Lower lobe of right lung (tissue), 2 donors: ENCODE measurements at regions not wholly inside any gene's neighbourhood (a gene's known extent, or its start where the extent isn't known, plus 50 kb on each side); places are given as distances from the start of the nearest gene placed in this dataset.
"Not testable (repeated sequence)": the region's sequence is repeated elsewhere in the genome, so short reads cannot be mapped to it uniquely, and the experiment has no call there.

Experiments used
- ATAC-seq, 2 donors: fragments of 200-7000 bp; cut with Tn5 transposase; one replicate each; pipeline ENCODE4 v1.9.1; 2020 to 2022; ENCODE audit warnings: mild to moderate bottlenecking in 2 of 2, moderate library complexity in 2 of 2
- DNase-seq: peaks from one replicate; pipeline ENCODE4 v3.0.0-alpha.2; 2020
- H3K27ac ChIP-seq: fragments of 200-600 bp; one replicate; pipeline ENCODE4 v1.8.0; 2022
- H3K27me3 ChIP-seq: fragments of 200-600 bp; one replicate; pipeline ENCODE4 v1.8.0; 2022; ENCODE audit warnings: low read depth
- H3K36me3 ChIP-seq: fragments of 200-600 bp; one replicate; pipeline ENCODE4 v1.8.0; 2022; ENCODE audit warnings: mild to moderate bottlenecking
- H3K4me1 ChIP-seq: fragments of 200-600 bp; one replicate; pipeline ENCODE4 v1.8.0; 2022
- H3K4me3 ChIP-seq: fragments of 200-600 bp; one replicate; pipeline ENCODE4 v1.8.0; 2022; ENCODE audit warnings: mild to moderate bottlenecking
- H3K9me3 ChIP-seq: fragments of 200-600 bp; one replicate; pipeline ENCODE4 v1.8.0; 2022
- intact Hi-C: fragments of 100-400 bp; cut with DNase I; formaldehyde crosslinking; loops from one replicate; pipeline ENCODE4 v1.11.0; 2022
- TF ChIP-seq, protein P1 (sequence below): fragments of 200-600 bp; IDR thresholded peaks from one replicate; pipeline ENCODE4 v1.8.0; 2022; ENCODE audit warnings: antibody characterized with exemption, mild to moderate bottlenecking
- donor health status: DM: no; HTN: yes; CAD: no; lungs with severe emphysema.

DNA sequence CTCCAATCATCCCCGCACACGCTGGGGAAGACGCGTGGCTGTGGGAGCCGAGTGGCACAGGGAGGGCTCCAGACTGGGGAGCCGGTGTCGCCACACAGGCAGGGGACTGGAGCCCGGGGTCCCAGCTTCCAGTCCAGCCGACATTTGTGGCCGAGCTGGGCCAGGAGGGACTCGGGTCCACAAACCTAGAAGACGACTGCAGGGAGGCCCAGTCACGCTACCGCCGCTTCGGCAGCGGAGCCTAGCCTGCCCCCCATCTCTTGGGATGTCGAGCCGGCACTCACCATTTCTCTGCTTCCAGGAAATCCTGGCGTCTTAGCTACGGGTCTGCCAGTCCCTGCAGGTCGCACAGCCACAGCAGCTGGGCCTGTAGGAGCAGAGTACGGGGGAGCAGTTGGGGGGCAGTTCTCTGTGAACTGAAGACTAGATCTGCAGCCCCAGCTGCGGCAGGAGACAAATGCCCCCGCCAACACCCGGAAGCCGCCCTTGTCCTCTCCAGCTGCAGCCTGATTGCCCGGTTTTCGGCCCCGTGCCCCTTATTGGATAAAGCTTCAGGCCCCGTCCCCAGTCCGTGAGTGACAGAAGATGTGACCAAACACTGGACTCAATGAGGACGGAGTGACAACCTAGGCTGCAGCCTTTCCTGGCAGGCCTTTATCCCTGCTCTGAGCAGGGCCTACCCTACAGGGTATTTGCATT is 270.7 kb downstream of the ZNF33B start:
- peak overlapping the region; percentile 79 for H3K4me3 ChIP-seq
- TF ChIP-seq, protein P1, sequence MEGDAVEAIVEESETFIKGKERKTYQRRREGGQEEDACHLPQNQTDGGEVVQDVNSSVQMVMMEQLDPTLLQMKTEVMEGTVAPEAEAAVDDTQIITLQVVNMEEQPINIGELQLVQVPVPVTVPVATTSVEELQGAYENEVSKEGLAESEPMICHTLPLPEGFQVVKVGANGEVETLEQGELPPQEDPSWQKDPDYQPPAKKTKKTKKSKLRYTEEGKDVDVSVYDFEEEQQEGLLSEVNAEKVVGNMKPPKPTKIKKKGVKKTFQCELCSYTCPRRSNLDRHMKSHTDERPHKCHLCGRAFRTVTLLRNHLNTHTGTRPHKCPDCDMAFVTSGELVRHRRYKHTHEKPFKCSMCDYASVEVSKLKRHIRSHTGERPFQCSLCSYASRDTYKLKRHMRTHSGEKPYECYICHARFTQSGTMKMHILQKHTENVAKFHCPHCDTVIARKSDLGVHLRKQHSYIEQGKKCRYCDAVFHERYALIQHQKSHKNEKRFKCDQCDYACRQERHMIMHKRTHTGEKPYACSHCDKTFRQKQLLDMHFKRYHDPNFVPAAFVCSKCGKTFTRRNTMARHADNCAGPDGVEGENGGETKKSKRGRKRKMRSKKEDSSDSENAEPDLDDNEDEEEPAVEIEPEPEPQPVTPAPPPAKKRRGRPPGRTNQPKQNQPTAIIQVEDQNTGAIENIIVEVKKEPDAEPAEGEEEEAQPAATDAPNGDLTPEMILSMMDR: no peak
- DNase-seq (peak; percentile 84), ATAC-seq (peak; percentile 98 to 100)
- no peaks in the 10 kb centered on the region for H3K4me1 ChIP-seq
- peaks cover 3% of the 10 kb centered on the region for H3K9me3 ChIP-seq
- no peaks in the 10 kb centered on the region for H3K27me3 ChIP-seq
- H3K36me3 ChIP-seq: no peaks in the 10 kb centered on the region
- intact Hi-C loops: no loop called here
- H3K27ac ChIP-seq: peak overlapping the region; percentile 38

DNA sequence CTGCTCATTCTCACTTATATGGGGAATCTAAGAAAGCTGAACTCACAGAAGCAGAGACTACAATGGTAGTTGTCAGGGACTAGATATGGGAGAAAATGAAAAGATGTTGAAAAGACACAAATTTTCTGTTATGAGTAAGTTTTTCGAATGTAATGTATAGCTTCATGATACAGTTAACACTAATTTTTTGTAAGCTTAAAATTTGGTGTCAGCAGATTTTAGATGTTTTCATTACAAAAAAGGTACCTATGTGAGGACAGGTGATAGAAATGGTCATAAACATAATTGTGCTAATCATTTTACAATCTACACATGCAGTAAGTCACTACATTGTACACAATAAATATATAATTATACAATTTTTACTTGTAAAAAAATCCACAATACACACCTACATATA is 286.6 kb downstream of the ZNF33B start:
- Histone ChIP-seq H3K27ac (no peak overlapping the region), H3K4me1 (no peaks in the 10 kb centered on the region), H3K9me3 (peaks cover 38% of the 10 kb centered on the region), H3K36me3 (no peaks in the 10 kb centered on the region), H3K27me3 (no peaks in the 10 kb centered on the region), H3K4me3 (no peak overlapping the region)
- no peak for ATAC-seq
- intact Hi-C loops: no loop called here
- DNase-seq: no peak
- TF ChIP-seq, protein P1: no peak

DNA sequence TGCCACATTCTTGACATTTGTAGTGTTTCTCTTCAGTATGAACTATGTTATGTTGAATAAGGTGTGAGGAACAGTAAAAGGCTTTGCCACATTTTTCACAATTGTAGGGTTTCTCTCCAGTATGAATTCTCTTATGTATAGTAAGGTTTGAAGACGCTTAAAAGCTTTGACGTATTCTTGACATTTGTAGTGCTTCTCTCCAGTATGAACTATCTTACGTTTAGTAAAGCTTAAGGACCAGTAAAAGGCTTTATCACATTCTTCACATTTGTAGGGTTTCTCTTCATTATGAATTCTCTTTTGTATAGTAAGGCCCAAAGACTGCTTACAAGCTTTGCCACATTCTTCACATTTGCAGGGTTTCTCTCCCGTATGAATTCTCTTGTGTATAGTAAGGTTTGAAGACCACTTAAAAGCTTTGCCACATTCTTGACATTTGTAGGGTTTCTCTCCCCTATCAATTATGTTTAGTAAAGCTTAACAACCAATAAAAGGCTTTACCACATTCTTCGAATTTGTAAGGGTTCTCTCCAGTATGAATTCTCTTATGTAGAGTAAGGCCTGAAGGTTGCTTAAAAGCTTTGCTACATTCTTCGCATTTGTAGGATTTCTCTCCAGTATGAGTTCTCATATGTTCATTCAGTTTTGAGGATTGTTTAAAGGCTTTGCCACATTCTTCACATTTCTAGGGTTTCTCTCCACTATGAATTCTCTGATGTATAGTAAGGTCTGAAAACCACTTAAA is 301.6 kb downstream of the ZNF33B start:
- H3K36me3 ChIP-seq, H3K27me3 ChIP-seq, H3K27ac ChIP-seq, DNase-seq, H3K4me1 ChIP-seq, H3K4me3 ChIP-seq, ATAC-seq, intact Hi-C loops: not testable (repeated sequence)
- peaks cover 96% of the 10 kb centered on the region for H3K9me3 ChIP-seq

DNA sequence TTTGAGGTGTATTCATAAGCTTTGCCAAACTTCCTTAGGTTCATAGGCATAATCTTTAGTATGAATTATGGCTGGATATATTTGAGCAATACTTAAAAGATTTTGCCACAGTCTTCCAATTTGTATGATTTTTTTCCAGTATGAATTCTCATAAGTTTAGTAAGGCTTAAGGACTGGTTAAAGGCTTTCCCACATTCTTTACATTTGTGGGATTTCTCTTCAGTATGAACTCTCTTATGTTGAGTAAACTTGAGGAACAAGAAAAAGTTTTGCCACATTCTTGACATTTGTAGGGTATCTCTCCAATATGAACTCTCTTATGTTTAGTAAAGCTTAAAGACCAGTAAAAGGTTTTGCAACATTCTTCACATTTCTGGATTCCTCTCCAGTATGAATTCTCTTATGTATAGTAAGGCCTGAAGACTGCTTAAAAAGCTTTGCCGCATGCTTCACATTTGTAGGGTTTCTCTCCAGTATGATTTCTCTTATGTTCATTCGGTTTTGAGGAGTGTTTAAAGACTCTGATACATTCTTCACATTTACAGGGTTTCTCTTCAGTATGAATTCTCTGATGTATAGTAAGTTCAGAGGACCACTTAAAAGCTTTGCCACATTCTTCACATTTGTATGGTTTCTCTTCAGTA is 302.6 kb downstream of the ZNF33B start:
- H3K27ac ChIP-seq, intact Hi-C loops, H3K27me3 ChIP-seq, H3K4me1 ChIP-seq, H3K36me3 ChIP-seq, ATAC-seq, DNase-seq, H3K4me3 ChIP-seq: not testable (repeated sequence)
- H3K9me3 ChIP-seq: peaks cover 97% of the 10 kb centered on the region

DNA sequence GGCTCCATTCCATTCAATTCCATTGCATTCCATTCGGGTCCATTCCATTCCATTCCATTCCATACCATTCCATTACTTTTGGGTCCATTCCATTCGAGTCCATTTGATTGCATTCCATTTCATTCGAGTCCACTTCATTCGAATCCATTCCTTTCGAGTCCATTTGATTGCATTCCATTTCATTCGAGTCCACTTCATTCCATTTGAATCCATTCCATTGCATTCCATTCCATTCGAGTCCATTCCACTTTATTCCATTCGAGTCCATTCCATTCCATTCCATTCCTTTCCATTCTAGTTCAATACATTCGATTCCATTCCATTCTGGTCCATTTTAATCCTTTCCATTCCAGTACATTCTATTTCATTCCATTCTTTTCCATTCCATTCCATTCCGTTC is 334.0 kb downstream of the ZNF33B start:
- no peaks in the 10 kb centered on the region for H3K27me3 ChIP-seq
- no peak overlapping the region for H3K27ac ChIP-seq
- no peak overlapping the region for H3K4me3 ChIP-seq
- TF ChIP-seq, protein P1: no peak
- ATAC-seq (no peak), DNase-seq (no peak)
- intact Hi-C loops: no loop called here
- no peaks in the 10 kb centered on the region for H3K4me1 ChIP-seq
- no peaks in the 10 kb centered on the region for H3K36me3 ChIP-seq
- peaks cover 95% of the 10 kb centered on the region for H3K9me3 ChIP-seq

DNA sequence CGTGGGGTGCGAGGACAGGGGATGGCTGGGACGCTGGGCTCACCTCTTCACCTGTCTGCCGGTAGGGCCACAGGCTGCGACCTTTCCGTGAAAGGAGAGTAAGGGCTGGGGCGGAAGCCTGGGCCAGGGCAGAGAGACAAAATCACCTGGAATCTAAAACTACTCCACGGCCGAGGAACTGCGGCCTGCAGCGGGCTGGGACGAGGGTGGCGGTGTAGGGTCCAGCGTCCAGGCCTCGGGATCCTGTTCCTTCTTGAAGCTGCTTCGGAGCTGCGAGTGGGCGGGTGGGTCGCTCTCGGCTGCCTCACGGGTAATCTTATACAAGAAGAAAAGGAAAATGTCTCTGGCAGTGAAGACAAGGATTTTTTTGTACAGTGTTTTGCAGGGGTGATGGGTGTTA is 356.5 kb downstream of the ZNF33B start:
- DNase-seq, intact Hi-C loops: not testable (repeated sequence)

DNA sequence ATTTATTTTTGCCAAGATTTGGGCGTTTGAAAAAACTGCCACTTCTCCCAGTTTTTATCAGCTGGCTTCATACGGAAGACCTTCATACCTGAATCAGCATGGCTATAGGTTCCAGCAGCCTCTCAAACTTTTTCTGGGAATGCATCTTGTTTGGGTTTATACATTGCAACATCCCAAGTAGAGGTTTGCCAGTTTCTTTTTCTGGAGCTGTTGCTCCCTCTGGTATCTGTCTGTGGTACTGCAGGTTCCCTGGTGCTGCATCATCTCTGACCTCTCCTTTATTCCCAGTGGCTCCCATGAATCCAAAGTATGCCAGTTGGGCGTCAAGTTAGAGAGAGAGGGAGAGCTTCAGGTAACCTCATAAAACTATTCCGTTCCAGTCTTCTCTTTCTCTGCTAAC is 368.6 kb downstream of the ZNF33B start:
- H3K36me3 ChIP-seq, H3K27ac ChIP-seq, ATAC-seq, intact Hi-C loops, H3K4me1 ChIP-seq, H3K27me3 ChIP-seq, DNase-seq, H3K4me3 ChIP-seq, H3K9me3 ChIP-seq: not testable (repeated sequence)
- TF ChIP-seq, protein P1: peak; percentile 31

More for the DNA sequence above, 356.5 kb downstream of the ZNF33B start:
- not testable (repeated sequence) for H3K27me3 ChIP-seq, H3K4me1 ChIP-seq, H3K4me3 ChIP-seq, ATAC-seq, H3K27ac ChIP-seq, H3K36me3 ChIP-seq, H3K9me3 ChIP-seq

DNA sequence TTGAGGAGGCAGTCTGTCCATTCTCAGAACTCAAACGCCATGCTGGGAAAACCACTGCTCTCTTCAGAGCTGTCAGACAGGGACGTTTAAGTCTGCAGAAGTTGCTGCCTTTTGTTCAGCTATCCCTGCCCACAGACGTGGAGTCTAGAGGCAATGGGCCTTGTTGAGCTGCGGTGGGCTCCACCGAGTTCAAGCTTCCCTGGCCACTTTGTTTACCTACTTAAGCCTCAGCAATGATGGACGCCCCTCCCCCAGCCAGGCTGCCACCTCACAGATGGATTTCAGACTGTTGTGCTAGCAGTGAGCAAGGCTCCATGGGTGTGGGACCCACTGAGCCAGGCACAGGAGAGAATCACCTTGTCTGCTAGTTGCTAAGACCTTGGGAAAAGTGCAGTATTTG is 375.1 kb downstream of the ZNF33B start:
- ATAC-seq, H3K27me3 ChIP-seq, H3K9me3 ChIP-seq, H3K4me3 ChIP-seq, H3K36me3 ChIP-seq, DNase-seq, intact Hi-C loops, H3K4me1 ChIP-seq, H3K27ac ChIP-seq: not testable (repeated sequence)

DNA sequence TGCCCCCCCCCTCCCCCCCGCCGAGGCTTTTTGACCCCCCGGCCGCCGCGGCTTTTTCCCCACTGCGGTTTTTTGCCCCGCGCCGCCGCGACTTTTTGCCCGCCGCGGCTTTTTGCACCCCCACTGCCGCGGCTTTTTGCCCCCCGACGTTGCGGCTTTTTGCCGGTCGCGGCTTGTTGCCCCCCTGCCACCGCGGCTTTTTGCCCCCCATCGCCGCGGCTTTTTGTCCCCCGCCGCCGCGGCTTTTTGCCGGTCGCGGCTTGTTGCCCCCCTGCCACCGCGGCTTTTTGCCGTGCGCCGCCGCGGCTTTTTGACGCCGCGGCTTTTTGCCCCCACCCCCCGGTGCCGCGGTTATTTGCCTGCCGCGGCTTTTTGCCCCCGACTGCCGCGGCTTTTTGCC is 395.4 kb downstream of the ZNF33B start:
- H3K4me3 ChIP-seq, H3K36me3 ChIP-seq, ATAC-seq, DNase-seq, intact Hi-C loops, H3K4me1 ChIP-seq, H3K27ac ChIP-seq, H3K27me3 ChIP-seq, H3K9me3 ChIP-seq: not testable (repeated sequence)
